Endothelial cell (in vitro differentiated cells): ENCODE measurements at regions not wholly inside any gene's neighbourhood (a gene's known extent, or its start where the extent isn't known, plus 50 kb on each side); places are given as distances from the start of the nearest gene placed in this dataset.
"Not testable (repeated sequence)": the region's sequence is repeated elsewhere in the genome, so short reads cannot be mapped to it uniquely, and the experiment has no call there.

Experiments
- DNase-seq: peaks from one replicate; pipeline ENCODE4 v3.0.0; 2021; ENCODE audit warnings: low spot score
- H3K27ac Mint-ChIP-seq: one replicate; pipeline ENCODE4 v1.8.0; 2021; ENCODE audit warnings: mixed read lengths, inconsistent platforms; ENCODE audit not compliant: unreplicated experiment
- H3K27me3 Mint-ChIP-seq: one replicate; pipeline ENCODE4 v1.8.0; 2021; ENCODE audit warnings: mild to moderate bottlenecking, moderate library complexity, mixed read lengths, inconsistent platforms; ENCODE audit not compliant: unreplicated experiment
- H3K36me3 Mint-ChIP-seq: one replicate; pipeline ENCODE4 v1.8.0; 2021; ENCODE audit warnings: mild to moderate bottlenecking, low read depth, mixed read lengths, inconsistent platforms; ENCODE audit not compliant: unreplicated experiment
- H3K4me1 Mint-ChIP-seq: one replicate; pipeline ENCODE4 v1.8.0; 2021; ENCODE audit warnings: mild to moderate bottlenecking, mixed read lengths, inconsistent platforms; ENCODE audit not compliant: unreplicated experiment
- H3K4me3 Mint-ChIP-seq: one replicate; pipeline ENCODE4 v1.8.0; 2021; ENCODE audit warnings: mild to moderate bottlenecking, mixed read lengths, inconsistent platforms; ENCODE audit not compliant: unreplicated experiment
- H3K9me3 Mint-ChIP-seq: one replicate; pipeline ENCODE4 v1.8.0; 2021; ENCODE audit warnings: mixed read lengths, inconsistent platforms; ENCODE audit not compliant: unreplicated experiment
- CTCF ChIP-seq: fragments of 200-600 bp; sonication (generic); IDR thresholded peaks from one replicate; pipeline ENCODE4 v1.5.0; 2021; ENCODE audit warnings: antibody characterized with exemption; ENCODE audit not compliant: unreplicated experiment

- H3K4me3 Mint-ChIP-seq = no peak overlapping the region
- H3K4me1 Mint-ChIP-seq = no peaks in the 10 kb centered on the region
- no peaks in the 10 kb centered on the region for H3K9me3 Mint-ChIP-seq
- no peaks in the 10 kb centered on the region for H3K36me3 Mint-ChIP-seq
- DNase-seq = no peak
- no peak for TF ChIP-seq CTCF
- no peak overlapping the region for H3K27ac Mint-ChIP-seq
- no peaks in the 10 kb centered on the region for H3K27me3 Mint-ChIP-seq
Observed at GRCh38 chr7:115292381-115292780, 370.5 kb downstream of the MDFIC start.

GRCh38 chr7:115289971-115290370 lies 368.1 kb downstream of the MDFIC start:
- no peaks in the 10 kb centered on the region for H3K36me3 Mint-ChIP-seq
- H3K4me3 Mint-ChIP-seq = no peak overlapping the region
- no peaks in the 10 kb centered on the region for H3K4me1 Mint-ChIP-seq
- H3K9me3 Mint-ChIP-seq = no peaks in the 10 kb centered on the region
- H3K27ac Mint-ChIP-seq = no peak overlapping the region
- DNase-seq = no peak
- H3K27me3 Mint-ChIP-seq = no peaks in the 10 kb centered on the region
- TF ChIP-seq CTCF = no peak

DNA sequence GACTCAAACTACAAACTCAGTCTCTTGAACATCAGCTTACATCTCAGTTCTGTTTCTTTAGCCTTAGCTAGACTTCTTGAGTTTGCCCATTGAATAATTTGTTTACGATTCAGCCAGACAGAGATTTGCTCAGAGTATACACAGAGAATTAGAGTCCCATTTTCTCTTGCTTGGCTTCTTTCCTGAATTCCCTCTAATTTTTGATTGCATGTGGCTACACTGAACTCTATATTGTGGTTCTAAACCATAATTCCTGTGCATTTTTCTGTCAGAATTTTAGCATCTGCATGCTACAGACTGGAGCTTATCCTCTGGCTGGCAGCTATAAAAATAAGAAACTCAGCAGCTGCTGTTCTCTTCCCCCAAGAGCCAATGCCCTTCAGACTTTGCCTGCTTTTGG lies 354.9 kb downstream of the MDFIC start:
- H3K36me3 Mint-ChIP-seq = no peaks in the 10 kb centered on the region

DNA sequence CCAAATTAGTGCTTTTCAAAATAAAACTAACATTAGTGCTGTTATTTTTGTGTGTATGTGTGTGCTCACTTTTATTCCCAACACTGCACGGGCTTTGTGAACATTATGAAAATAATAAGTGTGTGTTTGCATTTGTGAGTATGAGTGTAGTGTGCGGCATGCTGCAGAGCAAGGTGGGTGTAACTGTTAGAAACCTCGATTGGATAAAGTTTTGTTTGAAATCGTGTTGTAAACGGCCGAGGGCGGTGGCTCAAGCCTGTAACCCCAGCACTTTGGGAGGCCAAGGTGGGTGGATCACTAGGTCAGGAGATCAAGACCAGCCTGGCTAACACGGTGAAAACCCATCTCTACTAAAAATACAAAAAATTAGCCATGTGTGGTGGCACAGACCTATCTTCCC lies 352.0 kb downstream of the MDFIC start:
- not testable (repeated sequence) for H3K36me3 Mint-ChIP-seq, H3K4me3 Mint-ChIP-seq, H3K9me3 Mint-ChIP-seq, H3K4me1 Mint-ChIP-seq, DNase-seq, H3K27ac Mint-ChIP-seq, H3K27me3 Mint-ChIP-seq

More for the DNA sequence above, 354.9 kb downstream of the MDFIC start:
- Mint-ChIP-seq H3K27me3 (no peaks in the 10 kb centered on the region), H3K4me3 (no peak overlapping the region), H3K9me3 (no peaks in the 10 kb centered on the region), H3K4me1 (no peaks in the 10 kb centered on the region), H3K27ac (no peak overlapping the region)
- no peak for TF ChIP-seq CTCF
- DNase-seq = no peak

DNA sequence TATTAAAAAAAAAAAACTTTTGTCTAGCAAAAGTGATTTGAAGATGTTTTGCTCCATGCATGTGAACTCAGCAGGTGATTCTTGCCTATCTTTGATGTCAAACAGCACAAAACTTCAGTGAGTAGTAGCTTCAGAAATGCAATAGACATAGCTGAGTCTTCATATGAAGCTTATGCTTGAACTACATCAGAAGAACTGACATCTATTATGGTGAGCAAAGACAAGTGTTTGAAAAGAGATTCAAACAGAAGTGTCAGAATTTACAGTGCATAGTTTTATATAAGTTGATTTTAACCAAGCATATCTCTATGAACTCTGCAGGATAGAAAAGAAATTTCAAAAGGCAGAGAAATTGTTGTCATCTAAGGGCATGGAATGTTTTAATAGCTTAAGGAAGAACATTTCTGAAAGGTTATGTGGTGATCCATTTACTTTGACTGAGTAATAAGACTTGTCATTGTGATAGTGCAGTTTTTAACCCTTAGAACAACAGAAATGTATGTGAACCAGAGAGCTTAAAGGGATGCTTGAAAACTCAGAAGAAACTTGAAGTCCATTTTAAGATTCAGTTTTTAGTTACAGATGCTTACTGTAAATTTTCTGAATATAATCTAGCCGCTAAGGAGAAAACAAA lies 351.4 kb downstream of the MDFIC start:
- DNase-seq = no peak
- H3K27me3 Mint-ChIP-seq = no peaks in the 10 kb centered on the region
- no peak for TF ChIP-seq CTCF
- H3K9me3 Mint-ChIP-seq = no peaks in the 10 kb centered on the region
- no peak overlapping the region for H3K27ac Mint-ChIP-seq
- no peak overlapping the region for H3K4me3 Mint-ChIP-seq
- H3K36me3 Mint-ChIP-seq = no peaks in the 10 kb centered on the region
- no peaks in the 10 kb centered on the region for H3K4me1 Mint-ChIP-seq
